ENCODE measurements at regions not wholly inside any gene's neighbourhood (a gene's known extent, or its start where the extent isn't known, plus 50 kb on each side); places are given as distances from the start of the nearest gene placed in this dataset.
"Not testable (repeated sequence)": the region's sequence is repeated elsewhere in the genome, so short reads cannot be mapped to it uniquely, and the experiment has no call there.

DNA sequence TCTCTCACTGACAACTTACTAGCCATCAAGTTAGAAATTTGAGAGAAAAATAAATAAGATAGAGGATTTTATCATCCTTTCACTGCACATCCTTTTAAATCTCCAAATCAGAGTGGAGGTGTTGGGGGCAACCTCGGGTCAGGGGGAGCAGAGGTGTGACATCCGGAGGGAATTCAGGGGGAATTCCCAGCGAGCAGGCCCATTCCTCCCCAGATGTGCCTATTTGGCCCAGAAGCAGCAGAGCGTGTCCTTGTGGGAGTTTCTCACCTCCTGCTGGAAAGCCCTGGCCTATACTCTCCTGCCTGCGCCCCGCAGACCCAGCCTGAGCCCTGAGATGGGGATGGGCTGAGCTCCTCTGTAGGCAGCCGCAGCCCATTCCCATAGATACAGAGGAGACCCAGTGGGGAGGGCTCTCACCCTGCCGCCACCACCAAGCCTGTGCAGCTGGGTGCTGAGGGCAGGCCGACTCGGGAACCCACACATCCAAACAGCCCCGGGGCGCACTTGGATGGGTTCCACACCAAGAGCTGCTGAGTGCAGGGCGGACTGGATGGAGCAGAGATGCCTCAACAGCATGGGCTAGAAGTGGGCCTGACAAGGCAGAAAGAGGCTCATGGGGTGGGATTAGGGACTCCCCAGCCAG lies 124.5 kb downstream of the CXCL12 start:
- Mint-ChIP-seq H3K27ac (no peak overlapping the region), H3K9me3 (ENCODE audit: insufficient read depth) (no peaks in the 10 kb centered on the region), H3K4me3 (no peak overlapping the region), H3K27me3 (ENCODE audit: low read depth) (no peaks in the 10 kb centered on the region), H3K36me3 (ENCODE audit: low read depth) (no peaks in the 10 kb centered on the region), H3K4me1 (ENCODE audit: low read depth) (no peaks in the 10 kb centered on the region)
- ChIA-PET CTCF (no interaction called here), POLR2A (no interaction called here)
- no peak for ATAC-seq
- no peak for DNase-seq

DNA sequence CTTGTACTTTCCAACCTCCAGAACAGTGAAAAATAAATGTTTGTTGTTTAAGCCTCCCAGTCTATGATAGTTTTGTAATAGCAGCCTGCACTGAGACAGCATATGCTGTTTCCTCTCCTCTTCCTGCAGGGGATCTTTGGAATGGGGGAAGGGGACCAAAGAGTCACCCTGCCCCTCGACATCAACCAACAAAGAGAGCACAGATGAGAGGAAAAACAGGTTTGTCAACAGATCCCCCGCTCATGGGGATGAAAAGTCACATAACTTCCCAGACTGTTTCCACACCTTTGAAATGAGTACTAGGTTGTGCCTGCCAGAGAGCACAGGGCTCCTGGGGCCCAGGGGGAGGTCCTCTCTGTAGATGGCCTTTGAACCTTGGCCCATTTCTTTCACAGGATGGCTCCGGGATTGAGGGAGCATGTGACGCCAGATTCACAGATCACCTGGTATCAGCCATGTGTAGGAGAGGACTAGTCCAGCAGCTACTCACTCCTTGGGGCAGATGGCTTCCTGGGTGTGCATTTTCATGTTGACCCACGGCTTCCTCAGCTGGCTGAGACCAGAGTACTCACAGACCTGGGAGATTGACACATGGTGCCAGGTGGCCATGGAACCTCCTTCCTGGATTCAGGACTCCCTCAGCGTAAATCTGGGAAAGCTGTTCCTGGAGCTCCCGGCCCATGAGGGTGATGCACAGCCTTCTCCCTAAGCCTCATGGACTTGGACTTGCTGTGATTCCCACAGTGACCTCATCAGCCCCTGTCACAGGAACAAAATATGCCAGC lies 125.6 kb downstream of the CXCL12 start:
- H3K4me3 Mint-ChIP-seq: no peak overlapping the region
- CTCF ChIA-PET: no interaction called here
- H3K36me3 Mint-ChIP-seq (ENCODE audit: low read depth): no peaks in the 10 kb centered on the region
- ATAC-seq (no peak), DNase-seq (no peak)
- POLR2A ChIA-PET: no interaction called here
- H3K4me1 Mint-ChIP-seq (ENCODE audit: low read depth): no peaks in the 10 kb centered on the region
- H3K9me3 Mint-ChIP-seq (ENCODE audit: insufficient read depth): no peaks in the 10 kb centered on the region
- no peaks in the 10 kb centered on the region for H3K27me3 Mint-ChIP-seq (ENCODE audit: low read depth)
- H3K27ac Mint-ChIP-seq: no peak overlapping the region

DNA sequence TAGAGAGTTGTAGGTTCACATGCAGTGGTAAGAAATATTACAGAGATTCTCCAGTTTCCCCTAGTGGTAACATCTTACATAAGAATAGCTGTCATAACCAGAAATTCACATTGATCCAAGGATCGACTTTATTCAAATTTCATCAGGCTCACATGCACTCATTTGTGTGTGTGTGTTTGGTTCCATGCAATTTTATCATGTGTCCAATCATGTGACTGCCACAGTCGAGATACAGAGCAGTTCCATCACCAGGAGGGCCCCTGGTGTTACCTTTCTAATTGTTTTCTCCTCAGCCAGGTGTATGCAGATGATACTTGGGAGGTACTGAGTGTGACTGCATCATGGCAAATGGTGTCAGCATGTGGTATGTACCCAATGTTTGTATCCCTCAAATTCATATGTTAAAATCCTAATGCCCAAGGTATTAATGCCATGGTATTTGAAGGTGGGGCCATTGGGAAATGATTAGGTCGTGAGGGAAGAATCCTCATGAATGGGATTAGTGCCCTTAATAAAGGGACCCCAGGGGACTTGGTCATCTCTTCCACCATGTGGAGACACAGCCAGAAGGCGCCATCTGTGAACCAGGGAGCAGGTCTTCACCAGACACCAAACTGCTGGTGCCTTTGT lies 126.3 kb downstream of the CXCL12 start:
- ChIA-PET CTCF (no interaction called here), POLR2A (no interaction called here)
- Mint-ChIP-seq H3K27me3 (ENCODE audit: low read depth) (no peaks in the 10 kb centered on the region), H3K27ac (no peak overlapping the region), H3K9me3 (ENCODE audit: insufficient read depth) (no peaks in the 10 kb centered on the region), H3K4me1 (ENCODE audit: low read depth) (no peaks in the 10 kb centered on the region), H3K36me3 (ENCODE audit: low read depth) (no peaks in the 10 kb centered on the region), H3K4me3 (no peak overlapping the region)
- ATAC-seq (no peak), DNase-seq (no peak)

DNA sequence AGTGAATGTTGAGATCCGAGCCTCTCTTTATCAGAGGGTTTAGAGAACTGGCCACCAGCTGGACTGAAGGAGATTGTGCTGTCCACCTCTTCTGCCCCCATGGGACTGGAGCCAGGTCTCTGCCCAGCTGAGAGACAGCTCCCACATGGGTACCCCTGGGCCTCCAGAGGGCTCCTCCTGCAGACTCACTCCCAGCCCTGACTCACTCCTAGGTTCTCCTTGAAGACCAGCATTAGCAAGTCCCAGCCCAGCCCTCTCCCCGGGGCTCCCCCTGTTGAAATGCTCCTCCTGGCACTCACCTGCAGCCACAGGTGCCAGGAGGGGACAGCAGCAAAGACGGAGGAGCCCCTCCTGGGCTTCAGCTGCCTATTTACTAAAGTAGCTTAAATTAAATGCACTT lies 126.9 kb downstream of the CXCL12 start:
- H3K27ac Mint-ChIP-seq: no peak overlapping the region
- no peaks in the 10 kb centered on the region for H3K9me3 Mint-ChIP-seq (ENCODE audit: insufficient read depth)
- ATAC-seq: no peak
- H3K27me3 Mint-ChIP-seq (ENCODE audit: low read depth): no peaks in the 10 kb centered on the region
- POLR2A ChIA-PET: no interaction called here
- no peak overlapping the region for H3K4me3 Mint-ChIP-seq
- no peaks in the 10 kb centered on the region for H3K36me3 Mint-ChIP-seq (ENCODE audit: low read depth)
- H3K4me1 Mint-ChIP-seq (ENCODE audit: low read depth): no peaks in the 10 kb centered on the region
- DNase-seq: no peak
- CTCF ChIA-PET: no interaction called here

DNA sequence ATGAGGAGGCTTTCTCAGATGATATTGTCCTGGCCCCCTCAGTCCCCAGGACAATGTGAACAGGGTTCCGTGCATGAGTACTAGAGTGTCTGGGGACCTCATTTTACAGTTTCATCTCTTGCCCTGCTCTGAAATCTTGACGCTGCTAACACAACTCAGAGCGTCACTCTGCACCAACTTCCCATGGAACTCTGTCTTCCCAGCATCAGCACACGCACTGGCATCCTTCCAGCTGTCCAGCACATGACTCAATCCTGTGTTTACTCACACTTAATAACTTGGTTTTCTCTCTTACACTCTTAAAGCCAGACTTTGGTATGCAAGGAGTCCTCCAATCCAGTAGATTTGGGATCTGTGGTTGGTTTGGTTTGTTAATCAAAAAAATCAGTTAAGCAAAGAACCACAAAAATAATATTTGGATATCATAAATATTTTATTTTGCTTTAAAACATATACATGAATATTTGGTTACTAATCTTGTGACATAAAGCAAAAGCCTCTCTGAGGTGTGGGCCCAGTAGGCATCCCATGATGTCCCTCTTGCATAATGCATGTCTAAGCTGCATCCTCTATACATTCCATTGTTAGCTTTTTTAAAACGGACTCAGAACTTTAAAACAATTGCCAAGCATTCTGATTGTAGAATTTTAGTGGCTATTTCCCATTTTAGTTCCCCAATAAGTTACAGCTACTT lies 131.0 kb downstream of the CXCL12 start:
- H3K27ac Mint-ChIP-seq: no peak overlapping the region
- ATAC-seq: no peak

DNA sequence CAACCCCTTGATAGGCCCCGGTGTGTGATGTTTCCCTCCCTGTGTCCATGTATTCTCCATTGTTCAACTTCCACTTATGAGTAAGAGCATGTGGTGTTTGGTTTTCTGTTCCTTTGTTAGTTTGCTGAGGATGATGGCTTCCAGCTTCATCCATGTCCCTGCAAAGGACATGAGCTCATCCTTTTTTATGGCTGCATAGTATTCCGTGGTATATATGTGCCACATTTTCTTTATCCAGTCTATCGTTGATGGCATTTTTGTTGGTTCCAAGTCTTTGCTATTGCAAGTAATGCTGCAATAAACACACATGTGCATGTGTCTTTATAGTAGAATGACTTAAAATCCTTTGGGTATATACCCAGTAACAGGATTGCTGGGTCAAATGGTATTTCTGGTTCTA lies 132.3 kb downstream of the CXCL12 start:
- H3K27me3 Mint-ChIP-seq (ENCODE audit: low read depth); H3K4me1 Mint-ChIP-seq (ENCODE audit: low read depth); H3K36me3 Mint-ChIP-seq (ENCODE audit: low read depth); H3K27ac Mint-ChIP-seq; ATAC-seq; H3K4me3 Mint-ChIP-seq; H3K9me3 Mint-ChIP-seq (ENCODE audit: insufficient read depth); POLR2A ChIA-PET; CTCF ChIA-PET; DNase-seq: not testable (repeated sequence)

More for the DNA sequence above, 131.0 kb downstream of the CXCL12 start:
- no peaks in the 10 kb centered on the region for H3K9me3 Mint-ChIP-seq (ENCODE audit: insufficient read depth)
- H3K36me3 Mint-ChIP-seq (ENCODE audit: low read depth): no peaks in the 10 kb centered on the region
- no peak overlapping the region for H3K4me3 Mint-ChIP-seq
- no peaks in the 10 kb centered on the region for H3K4me1 Mint-ChIP-seq (ENCODE audit: low read depth)
- ChIA-PET POLR2A (no interaction called here), CTCF (no interaction called here)
- no peak for DNase-seq
- H3K27me3 Mint-ChIP-seq (ENCODE audit: low read depth): peaks cover 2% of the 10 kb centered on the region

DNA sequence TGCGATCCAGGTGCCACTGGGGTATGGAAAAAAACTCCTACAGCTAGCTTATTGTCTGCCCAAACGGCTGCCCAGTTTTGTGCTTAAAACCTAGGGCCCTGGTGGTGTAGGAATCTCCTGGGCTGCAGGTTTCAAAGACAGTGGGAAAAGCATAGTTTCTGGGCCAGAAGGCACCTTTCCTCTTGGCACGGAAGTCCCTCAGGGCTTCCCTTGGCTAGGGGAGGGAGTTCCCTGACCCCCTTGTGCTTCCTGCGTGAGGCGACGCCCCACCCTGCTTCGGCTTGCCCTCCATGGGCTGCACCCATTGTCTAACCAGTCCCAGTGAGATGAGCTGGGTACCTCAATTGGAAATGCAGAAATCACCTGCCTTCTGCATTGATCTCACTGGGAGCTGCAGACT lies 135.0 kb downstream of the CXCL12 start:
- H3K4me1 Mint-ChIP-seq (ENCODE audit: low read depth); H3K27ac Mint-ChIP-seq; CTCF ChIA-PET; H3K36me3 Mint-ChIP-seq (ENCODE audit: low read depth); POLR2A ChIA-PET; H3K9me3 Mint-ChIP-seq (ENCODE audit: insufficient read depth); ATAC-seq; H3K4me3 Mint-ChIP-seq; DNase-seq; H3K27me3 Mint-ChIP-seq (ENCODE audit: low read depth): not testable (repeated sequence)

DNA sequence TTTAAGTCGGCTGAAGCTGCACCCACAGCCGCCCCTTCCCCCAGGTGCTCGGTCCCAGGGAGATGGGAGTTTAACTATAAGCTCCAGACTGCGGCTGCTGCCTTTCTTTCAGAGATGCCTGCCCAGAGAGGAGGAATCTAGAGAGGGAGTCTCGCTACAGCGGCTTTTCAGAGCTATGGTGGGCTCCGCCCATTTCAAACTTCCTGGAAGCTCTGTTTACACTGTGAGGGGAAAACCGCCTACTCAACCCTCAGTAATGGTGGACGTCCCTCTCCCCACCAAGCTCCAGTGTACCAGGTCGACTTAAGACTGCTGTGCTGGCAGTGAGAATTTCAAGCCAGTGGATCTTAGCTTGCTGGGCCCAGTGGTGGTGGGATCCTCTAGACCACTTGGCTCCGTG lies 135.4 kb downstream of the CXCL12 start:
- H3K9me3 Mint-ChIP-seq (ENCODE audit: insufficient read depth): peaks cover 5% of the 10 kb centered on the region
- no peaks in the 10 kb centered on the region for H3K36me3 Mint-ChIP-seq (ENCODE audit: low read depth)
- no peak overlapping the region for H3K27ac Mint-ChIP-seq
- ATAC-seq: no peak
- no peaks in the 10 kb centered on the region for H3K4me1 Mint-ChIP-seq (ENCODE audit: low read depth)
- DNase-seq: no peak
- ChIA-PET CTCF (no interaction called here), POLR2A (no interaction called here)
- H3K27me3 Mint-ChIP-seq (ENCODE audit: low read depth): peaks cover 5% of the 10 kb centered on the region
- H3K4me3 Mint-ChIP-seq: no peak overlapping the region

DNA sequence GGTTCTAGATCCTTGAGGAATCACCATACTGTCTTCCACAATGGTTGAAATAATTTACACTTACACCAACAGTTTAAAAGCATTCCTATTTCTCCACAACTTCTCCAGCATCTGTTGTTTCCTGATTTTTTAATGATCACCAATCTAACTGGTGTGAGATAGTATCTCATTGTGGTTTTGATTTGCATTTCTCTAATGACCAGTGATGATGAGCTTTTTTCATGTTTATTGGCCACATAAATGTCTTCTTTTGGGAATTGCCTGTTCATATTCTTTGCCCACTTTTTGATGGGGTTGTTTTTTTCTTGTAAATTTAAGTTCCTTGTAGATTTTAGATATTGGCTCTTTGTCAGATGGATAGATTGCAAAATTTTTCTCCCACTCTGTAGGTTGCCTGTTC lies 138.2 kb downstream of the CXCL12 start:
- DNase-seq; H3K36me3 Mint-ChIP-seq (ENCODE audit: low read depth); CTCF ChIA-PET; H3K9me3 Mint-ChIP-seq (ENCODE audit: insufficient read depth); POLR2A ChIA-PET; H3K4me1 Mint-ChIP-seq (ENCODE audit: low read depth); H3K27ac Mint-ChIP-seq; H3K27me3 Mint-ChIP-seq (ENCODE audit: low read depth); H3K4me3 Mint-ChIP-seq; ATAC-seq: not testable (repeated sequence)

DNA sequence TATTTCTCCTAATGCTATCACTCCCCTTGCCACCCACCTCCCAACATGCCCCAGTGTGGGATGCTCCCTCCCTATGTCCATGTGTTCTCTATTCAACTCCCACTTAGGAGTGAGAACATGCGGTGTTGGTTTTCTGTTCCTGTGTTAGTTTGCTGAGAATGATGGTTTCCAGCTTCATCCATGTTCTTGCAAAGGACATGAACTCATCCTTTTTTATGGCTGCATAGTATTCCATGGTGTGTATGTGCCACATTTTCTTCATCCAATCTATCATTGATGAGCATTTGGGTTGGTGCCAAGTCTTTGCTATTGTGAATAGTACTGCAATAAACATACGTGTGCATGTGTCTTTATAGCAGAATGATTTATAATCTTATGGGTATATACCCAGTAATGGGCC lies 138.6 kb downstream of the CXCL12 start:
- H3K27me3 Mint-ChIP-seq (ENCODE audit: low read depth); DNase-seq; H3K4me3 Mint-ChIP-seq; ATAC-seq; H3K36me3 Mint-ChIP-seq (ENCODE audit: low read depth); CTCF ChIA-PET; POLR2A ChIA-PET; H3K27ac Mint-ChIP-seq; H3K4me1 Mint-ChIP-seq (ENCODE audit: low read depth); H3K9me3 Mint-ChIP-seq (ENCODE audit: insufficient read depth): not testable (repeated sequence)

DNA sequence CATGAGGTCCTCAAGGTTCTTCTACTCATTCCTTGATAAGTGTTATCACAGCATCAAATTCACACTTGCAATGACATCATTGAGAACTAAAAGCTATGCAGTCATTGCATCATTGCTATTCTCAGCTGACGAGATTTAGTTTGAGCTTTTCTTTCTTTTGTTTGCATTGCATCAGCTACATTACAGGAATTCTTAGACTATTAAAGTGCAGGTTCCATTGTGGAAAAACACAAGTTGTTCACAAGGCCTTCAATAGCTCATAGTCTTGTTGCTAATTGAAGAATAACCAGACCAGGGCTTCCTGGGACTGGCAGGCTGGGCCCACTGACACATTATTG lies 139.3 kb downstream of the CXCL12 start:
- H3K9me3 Mint-ChIP-seq (ENCODE audit: insufficient read depth): peaks cover 5% of the 10 kb centered on the region
- no peak overlapping the region for H3K4me3 Mint-ChIP-seq
- peaks cover 3% of the 10 kb centered on the region for H3K27me3 Mint-ChIP-seq (ENCODE audit: low read depth)
- no peaks in the 10 kb centered on the region for H3K36me3 Mint-ChIP-seq (ENCODE audit: low read depth)
- ChIA-PET CTCF (no interaction called here), POLR2A (no interaction called here)
- ATAC-seq (no peak), DNase-seq (no peak)
- H3K27ac Mint-ChIP-seq: no peak overlapping the region
- H3K4me1 Mint-ChIP-seq (ENCODE audit: low read depth): no peaks in the 10 kb centered on the region

DNA sequence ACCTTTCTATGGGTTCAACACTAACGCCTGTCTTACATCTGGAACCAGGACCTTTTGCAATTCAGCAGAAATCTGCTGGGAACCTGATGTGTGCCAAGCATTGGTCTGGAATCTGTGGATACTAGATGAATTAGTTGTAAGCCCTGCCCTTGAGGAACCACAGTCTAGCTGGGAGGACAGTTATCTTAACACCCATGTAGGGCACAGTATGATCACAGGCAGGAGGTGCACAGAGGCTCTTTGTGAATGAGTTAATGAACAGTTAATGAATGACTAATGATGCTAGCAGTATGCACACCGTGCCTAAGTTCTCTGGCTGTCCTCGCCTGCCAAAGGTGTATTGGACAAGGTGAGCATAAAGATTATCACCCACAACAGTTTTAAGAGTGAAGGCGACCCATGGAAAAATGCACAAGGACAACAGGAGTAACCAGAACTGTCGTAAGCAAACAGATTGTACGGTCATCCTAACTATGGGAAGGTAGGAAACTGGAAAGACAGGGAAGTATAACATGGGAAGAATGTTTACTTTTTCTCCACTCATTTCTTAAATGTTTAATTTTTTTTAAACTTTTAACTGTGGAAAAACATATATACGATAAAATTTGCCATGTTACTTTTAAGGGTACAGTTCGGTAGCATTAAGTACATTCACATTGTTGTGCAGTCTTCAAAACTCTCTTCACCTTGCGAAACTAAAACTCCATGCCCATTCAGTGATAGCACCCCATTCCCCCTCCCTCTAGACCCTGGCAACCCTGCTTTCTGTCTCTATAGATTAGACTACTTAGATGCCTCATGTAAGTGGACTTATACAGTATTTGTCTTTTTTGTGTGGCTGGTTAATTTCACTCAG lies 139.9 kb downstream of the CXCL12 start:
- no peaks in the 10 kb centered on the region for H3K36me3 Mint-ChIP-seq (ENCODE audit: low read depth)
- H3K4me3 Mint-ChIP-seq: no peak overlapping the region
- no peak for DNase-seq
- ChIA-PET POLR2A (no interaction called here), CTCF (no interaction called here)
- peaks cover 3% of the 10 kb centered on the region for H3K27me3 Mint-ChIP-seq (ENCODE audit: low read depth)
- ATAC-seq: no peak
- H3K27ac Mint-ChIP-seq: no peak overlapping the region
- H3K4me1 Mint-ChIP-seq (ENCODE audit: low read depth): no peaks in the 10 kb centered on the region
- peaks cover 5% of the 10 kb centered on the region for H3K9me3 Mint-ChIP-seq (ENCODE audit: insufficient read depth)

Measured in activated CD8-positive, alpha-beta T cell treated with anti-CD3 and anti-CD28 coated beads, Interleukin-2, amount 10 ng/mL, durations not matched to agents 7 days and 5 days (primary cell).